ENCODE measurements at regions not wholly inside any gene's neighbourhood (a gene's known extent, or its start where the extent isn't known, plus 50 kb on each side); places are given as distances from the start of the nearest gene placed in this dataset.

GRCh38 chr13:89752394-89752793 is 1595.1 kb upstream of the MIR17HG start:
- TF ChIP-seq CTCF (IDR thresholded peaks at IDR 0.05) (no peak), POLR2A (IDR thresholded peaks at IDR 0.05) (no peak)
